Liver (tissue), 8 donors: ENCODE measurements at regions not wholly inside any gene's neighbourhood (a gene's known extent, or its start where the extent isn't known, plus 50 kb on each side); places are given as distances from the start of the nearest gene placed in this dataset.

ENCODE experiments used
- DNase-seq: peaks from one replicate; pipeline ENCODE4 v3.0.0-alpha.2; 2017; ENCODE audit warnings: low spot score
- H3K27ac ChIP-seq, 2 donors: one replicate each; pipeline ENCODE4 v1.7.0; 2013; ENCODE audit warnings: inconsistent platforms in 2 of 2, low read length in 2 of 2, control low read depth in 1 of 2, low read depth in 1 of 2, mild to moderate bottlenecking in 1 of 2
- H3K27me3 ChIP-seq, 4 donors: one replicate each; pipeline versions ENCODE4 v1.6.1 to v1.7.0; 2013; ENCODE audit warnings: low read length in 3 of 4, inconsistent platforms in 1 of 4, mild to moderate bottlenecking in 1 of 4, moderate library complexity in 1 of 4; ENCODE audit not compliant: control insufficient read depth in 4 of 4, insufficient read depth in 4 of 4
- H3K36me3 ChIP-seq, 4 donors: one replicate each; pipeline versions ENCODE4 v1.6.1 to v1.7.0; 2013; ENCODE audit warnings: low read length in 3 of 4, mild to moderate bottlenecking in 3 of 4, low read depth in 1 of 4, moderate library complexity in 1 of 4; ENCODE audit not compliant: control insufficient read depth in 4 of 4, insufficient read depth in 3 of 4
- H3K4me1 ChIP-seq, 4 donors: one replicate each; pipeline versions ENCODE4 v1.6.1 to v1.7.0; 2013; ENCODE audit warnings: low read length in 3 of 4, mild to moderate bottlenecking in 3 of 4, moderate library complexity in 1 of 4; ENCODE audit not compliant: control insufficient read depth in 4 of 4, insufficient read depth in 4 of 4
- H3K4me3 ChIP-seq, 3 donors: one replicate each; pipeline versions ENCODE4 v1.6.1 to v1.7.0; 2013; ENCODE audit warnings: low read length in 3 of 3, control low read depth in 1 of 3, low read depth in 1 of 3, mild to moderate bottlenecking in 1 of 3
- H3K9ac ChIP-seq, 2 donors: one replicate each; pipeline ENCODE4 v1.7.0; 2013; ENCODE audit warnings: low read length in 2 of 2, mild to moderate bottlenecking in 2 of 2, moderate library complexity in 2 of 2, control low read depth in 1 of 2, low read depth in 1 of 2
- H3K9me3 ChIP-seq, 4 donors: one replicate each; pipeline versions ENCODE4 v1.6.1 to v1.7.0; 2013; ENCODE audit warnings: low read length in 3 of 4; ENCODE audit not compliant: control insufficient read depth in 4 of 4
- CTCF ChIP-seq: fragments of 150-350 bp; IDR thresholded peaks from 2 replicates; pipeline ENCODE4 v1.5.1; 2017; ENCODE audit warnings: improper control_type of control experiment, low read depth, low read length; ENCODE audit not compliant: missing input control
- FOXA1 ChIP-seq: IDR thresholded peaks from 2 replicates; pipeline ENCODE4 v1.6.1; 2016; ENCODE audit warnings: antibody characterized with exemption
- FOXA2 ChIP-seq: IDR thresholded peaks from 2 replicates; pipeline ENCODE4 v1.6.1; 2016; ENCODE audit warnings: antibody characterized with exemption
- GABPA ChIP-seq, 2 donors: IDR thresholded peaks in 1 of 2; conservative IDR thresholded peaks in 1 of 2; 2 replicates each; pipeline ENCODE4 v1.6.1; 2016; ENCODE audit warnings: antibody characterized with exemption in 2 of 2, mild to moderate bottlenecking in 1 of 2, moderate library complexity in 1 of 2
- HNF4A ChIP-seq, 2 donors: conservative IDR thresholded peaks; 2 replicates each; pipeline ENCODE4 v1.6.1; 2016; ENCODE audit warnings: antibody characterized with exemption in 2 of 2, mild to moderate bottlenecking in 2 of 2
- JUND ChIP-seq, 2 donors: IDR thresholded peaks; 2 replicates each; pipeline ENCODE4 v1.6.1; 2016; ENCODE audit warnings: antibody characterized with exemption in 2 of 2
- RAD21 ChIP-seq, 2 donors: IDR thresholded peaks; 2 replicates each; pipeline ENCODE4 v1.6.1; 2016; ENCODE audit warnings: antibody characterized with exemption in 2 of 2, mild to moderate bottlenecking in 2 of 2
- SP1 ChIP-seq: IDR thresholded peaks from 2 replicates; pipeline ENCODE4 v1.6.1; 2018; ENCODE audit warnings: antibody characterized with exemption, mild to moderate bottlenecking
- TAF1 ChIP-seq: conservative IDR thresholded peaks from 2 replicates; pipeline ENCODE4 v1.6.1; 2016; ENCODE audit warnings: antibody characterized with exemption, mild to moderate bottlenecking
- YY1 ChIP-seq: IDR thresholded peaks from 2 replicates; pipeline ENCODE4 v1.6.1; 2016; ENCODE audit warnings: antibody characterized with exemption, mild to moderate bottlenecking
- ZBTB33 ChIP-seq: IDR thresholded peaks from 2 replicates; pipeline ENCODE4 v1.6.1; 2016; ENCODE audit warnings: antibody characterized with exemption
- WGBS: extraction: QIAGEN DNeasy Blood & Tissue Kit; methylation state at CpG from one replicate; pipeline ENCODE4 v1.1.7; 2013; 5-methylcytosine and 5-hydroxymethylcytosine counted together
- donor health status: healthy.
- donor health status: healthy.
- donor health status: healthy.
- donor health status: healthy.
- donor health status: healthy.

DNA sequence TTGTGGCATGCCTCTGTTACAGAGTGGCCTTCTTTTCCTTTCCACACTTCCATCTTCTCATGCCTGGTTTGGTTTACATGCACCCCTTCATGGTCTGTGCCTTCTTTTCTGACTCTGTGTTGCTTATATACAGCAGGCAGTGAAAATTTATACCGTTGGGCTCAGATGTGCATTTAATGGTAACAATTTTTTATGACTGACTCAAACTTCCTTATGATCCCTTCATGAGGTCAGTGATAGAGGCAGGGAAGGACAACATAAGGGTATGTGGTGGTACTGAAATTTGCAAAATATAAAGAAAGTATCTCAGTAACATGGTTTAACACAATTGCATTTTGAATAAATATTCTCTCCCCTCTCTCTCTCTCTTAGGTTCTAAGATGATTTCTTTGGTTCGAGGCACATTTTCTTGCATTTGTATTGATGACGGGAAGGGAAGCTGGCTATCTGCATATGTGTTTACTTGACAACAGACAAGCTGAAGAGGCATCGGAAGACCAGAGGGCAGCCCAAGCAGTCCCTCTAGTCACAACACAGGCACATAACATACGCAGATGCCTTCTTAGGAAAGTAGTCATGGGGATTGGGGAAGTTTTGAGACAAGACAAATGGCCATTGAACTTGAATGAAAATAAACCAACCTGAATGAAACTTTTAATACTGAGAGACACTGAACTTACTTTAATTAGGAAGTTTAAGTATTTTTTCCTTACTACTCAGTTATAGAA, 163.3 kb upstream of the LEF1 start:
- Histone ChIP-seq H3K4me1 (no peaks in the 10 kb centered on the region), H3K27me3 (peaks cover 0 to 3% (median under 1%) of the 10 kb centered on the region in 4 donors), H3K9ac (no peak overlapping the region), H3K9me3 (no peaks in the 10 kb centered on the region), H3K27ac (no peak overlapping the region), H3K36me3 (no peaks in the 10 kb centered on the region), H3K4me3 (no peak overlapping the region)
- TF ChIP-seq ZBTB33 (no peak), SP1 (no peak), RAD21 (IDR thresholded peaks at IDR 0.05) (no peak), FOXA1 (no peak)
- WGBS: 48% methylated on average over 5 of the region's 5 CpGs
- no peak for DNase-seq

GRCh38 chr4:108328383-108328732, 159.6 kb upstream of the LEF1 start:
- 82% methylated on average over 2 of the region's 2 CpGs for WGBS
- H3K9me3 ChIP-seq: no peaks in the 10 kb centered on the region
- no peak overlapping the region for H3K4me3 ChIP-seq
- DNase-seq: no peak
- H3K27ac ChIP-seq: no peak overlapping the region
- no peak for TF ChIP-seq HNF4A (conservative IDR thresholded peaks at IDR 0.05)
- no peak for TF ChIP-seq JUND (IDR thresholded peaks at IDR 0.05)
- no peak for TF ChIP-seq TAF1
- no peak for TF ChIP-seq FOXA2
- TF ChIP-seq GABPA (IDR thresholded peaks at IDR 0.05 in 1 of 2, conservative IDR thresholded peaks at IDR 0.05 in 1 of 2): no peak
- no peak for TF ChIP-seq SP1
- no peak for TF ChIP-seq CTCF
- no peaks in the 10 kb centered on the region for H3K4me1 ChIP-seq
- H3K27me3 ChIP-seq: peaks cover 0 to 3% (median 0%) of the 10 kb centered on the region in 4 donors
- no peak overlapping the region for H3K9ac ChIP-seq
- H3K36me3 ChIP-seq: no peaks in the 10 kb centered on the region

GRCh38 chr4:108327642-108328382, 159.1 kb upstream of the LEF1 start:
- 72% methylated on average over 7 of the region's 7 CpGs for WGBS
- no peak overlapping the region for H3K9ac ChIP-seq
- H3K9me3 ChIP-seq: no peaks in the 10 kb centered on the region
- H3K27me3 ChIP-seq: peaks cover 0 to 3% (median 0%) of the 10 kb centered on the region in 4 donors
- no peak overlapping the region for H3K27ac ChIP-seq
- H3K36me3 ChIP-seq: no peaks in the 10 kb centered on the region
- no peak for DNase-seq
- H3K4me3 ChIP-seq: no peak overlapping the region
- H3K4me1 ChIP-seq: no peaks in the 10 kb centered on the region
- TF ChIP-seq YY1 (no peak), FOXA1 (no peak), JUND (IDR thresholded peaks at IDR 0.05) (no peak), GABPA (IDR thresholded peaks at IDR 0.05 in 1 of 2, conservative IDR thresholded peaks at IDR 0.05 in 1 of 2) (no peak)
